SW480 (cell line): ENCODE measurements at regions not wholly inside any gene's neighbourhood (a gene's known extent, or its start where the extent isn't known, plus 50 kb on each side); places are given as distances from the start of the nearest gene placed in this dataset.
A peak's percentile ranks its signal among the peaks of the same experiment; 100 is the strongest.

Experiments used
- DNase-seq: peaks from one replicate; pipeline ENCODE4 v3.0.0-alpha.2; 2016; ENCODE audit warnings: low spot score

- no peak for DNase-seq
Observed at GRCh38 chr3:29185706-29186105, 95.2 kb upstream of the RBMS3 start.

DNA sequence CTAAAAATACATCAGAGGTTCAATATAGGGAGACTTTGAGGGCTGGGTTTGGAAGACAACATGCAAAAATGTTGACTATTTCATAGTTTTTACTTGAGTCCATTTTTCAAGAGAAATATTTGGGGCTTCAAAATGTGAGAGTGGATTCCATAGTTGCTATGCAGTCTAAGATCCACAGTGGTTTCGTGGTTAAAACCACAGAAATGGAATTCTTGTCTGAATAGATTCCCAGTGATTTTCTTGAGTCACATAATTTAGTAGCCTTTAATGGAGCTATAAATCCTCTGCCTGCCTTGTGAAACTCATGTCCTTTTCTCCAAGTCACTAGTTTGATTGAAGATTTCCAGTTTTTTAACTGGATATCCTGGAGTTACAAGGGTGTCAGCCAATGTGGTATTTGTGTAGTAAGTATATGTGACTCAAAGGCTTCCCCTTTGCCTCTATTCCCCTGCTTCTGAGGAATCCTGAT lies 94.7 kb upstream of the RBMS3 start:
- DNase-seq, result peak; percentile 7

DNA sequence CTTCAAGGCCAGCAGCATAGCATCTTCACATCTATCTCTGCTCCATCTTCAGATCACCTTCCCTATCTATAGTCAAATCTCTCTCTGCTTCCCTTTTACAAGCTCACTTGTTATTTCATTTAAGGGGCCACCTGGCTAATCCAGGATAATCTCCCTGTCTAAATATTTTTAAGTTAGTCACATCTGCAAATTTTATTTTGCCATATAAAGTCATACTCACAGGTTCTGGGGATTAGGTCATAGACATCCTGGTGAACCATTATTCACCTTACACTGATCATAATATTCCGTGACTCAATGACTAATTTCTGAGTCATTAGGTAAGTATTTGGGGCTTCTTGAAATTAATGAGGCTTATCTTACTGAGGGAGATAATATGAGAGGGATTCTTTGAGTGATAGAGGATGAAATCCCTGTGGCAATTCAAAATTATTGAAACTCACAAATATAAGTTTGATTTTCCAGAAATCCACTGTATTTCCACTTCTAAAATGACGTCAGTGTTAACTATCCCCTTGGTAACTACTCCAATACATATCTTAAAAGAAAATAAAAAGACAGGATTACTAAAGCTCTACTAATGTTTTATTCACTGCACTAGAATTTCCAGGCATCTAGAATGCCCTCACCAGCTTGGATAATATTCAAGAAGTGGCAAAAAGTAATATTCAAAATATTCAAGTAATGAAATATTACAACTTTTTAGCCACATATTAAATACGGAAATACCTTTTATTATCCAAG lies 93.7 kb upstream of the RBMS3 start:
- DNase-seq, result peak; percentile 8

GRCh38 chr3:29189328-29189727 lies 91.5 kb upstream of the RBMS3 start:
- no peak for DNase-seq

- DNase-seq, result no peak
Observed at GRCh38 chr3:29194139-29194538, 86.7 kb upstream of the RBMS3 start.

GRCh38 chr3:29195056-29195455 lies 85.8 kb upstream of the RBMS3 start:
- DNase-seq, result no peak

DNA sequence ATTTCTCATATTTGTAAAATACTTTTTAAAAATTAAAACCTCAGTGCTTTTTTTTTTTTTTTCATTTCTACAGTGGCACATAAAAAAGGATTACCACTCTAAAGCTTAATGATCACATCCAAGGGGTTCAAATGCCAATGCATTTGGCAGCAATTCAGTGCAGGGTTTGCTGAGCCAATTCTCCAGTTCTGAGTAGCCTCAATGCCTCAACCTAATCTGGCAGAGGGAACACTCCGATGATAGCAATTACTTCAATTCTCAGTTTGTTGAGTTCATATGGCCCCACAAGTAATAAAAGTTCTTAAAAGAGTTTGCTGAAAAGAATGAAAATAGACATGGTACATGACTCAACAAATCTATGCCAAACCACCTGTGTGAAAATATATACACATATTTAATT lies 79.3 kb upstream of the RBMS3 start:
- no peak for DNase-seq

DNA sequence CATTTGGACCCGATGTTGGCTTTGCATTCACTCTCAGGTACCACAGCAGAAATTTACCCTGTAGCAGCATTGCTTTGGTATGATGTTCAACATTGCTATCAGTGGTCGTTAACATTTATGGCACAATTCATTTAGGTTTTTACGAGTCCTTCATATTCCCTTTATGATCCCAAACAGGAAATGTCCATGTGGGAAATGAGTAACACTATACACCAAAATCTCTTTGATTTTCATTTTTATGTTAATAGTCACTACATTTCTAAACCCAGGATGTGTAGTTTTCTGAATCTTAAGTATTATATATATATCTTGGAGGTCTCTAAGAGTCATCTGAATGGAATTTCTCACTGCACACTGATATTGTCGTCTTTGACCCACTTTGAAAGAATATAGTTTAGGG lies 78.5 kb upstream of the RBMS3 start:
- DNase-seq, result no peak

GRCh38 chr3:29203851-29204250 lies 77.0 kb upstream of the RBMS3 start:
- DNase-seq, result no peak

DNA sequence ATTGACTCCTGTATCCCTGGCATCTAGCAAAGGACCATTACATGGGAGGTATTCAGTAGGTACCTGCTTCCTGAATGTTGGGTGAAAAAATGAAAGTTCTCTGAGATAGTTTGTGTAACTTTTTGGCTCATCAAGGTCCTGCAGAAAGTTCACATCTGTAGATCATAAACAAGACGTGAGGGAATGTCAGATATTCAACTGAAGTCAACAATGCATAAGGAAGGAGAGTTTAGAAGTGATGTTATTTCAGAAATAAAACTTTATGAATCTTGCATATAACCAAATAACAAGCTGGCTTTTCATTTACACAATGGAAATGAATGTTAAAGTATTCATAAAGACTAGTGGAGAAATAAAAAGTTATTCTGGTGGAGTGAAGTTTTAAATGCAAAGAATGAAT lies 73.4 kb upstream of the RBMS3 start:
- no peak for DNase-seq

DNA sequence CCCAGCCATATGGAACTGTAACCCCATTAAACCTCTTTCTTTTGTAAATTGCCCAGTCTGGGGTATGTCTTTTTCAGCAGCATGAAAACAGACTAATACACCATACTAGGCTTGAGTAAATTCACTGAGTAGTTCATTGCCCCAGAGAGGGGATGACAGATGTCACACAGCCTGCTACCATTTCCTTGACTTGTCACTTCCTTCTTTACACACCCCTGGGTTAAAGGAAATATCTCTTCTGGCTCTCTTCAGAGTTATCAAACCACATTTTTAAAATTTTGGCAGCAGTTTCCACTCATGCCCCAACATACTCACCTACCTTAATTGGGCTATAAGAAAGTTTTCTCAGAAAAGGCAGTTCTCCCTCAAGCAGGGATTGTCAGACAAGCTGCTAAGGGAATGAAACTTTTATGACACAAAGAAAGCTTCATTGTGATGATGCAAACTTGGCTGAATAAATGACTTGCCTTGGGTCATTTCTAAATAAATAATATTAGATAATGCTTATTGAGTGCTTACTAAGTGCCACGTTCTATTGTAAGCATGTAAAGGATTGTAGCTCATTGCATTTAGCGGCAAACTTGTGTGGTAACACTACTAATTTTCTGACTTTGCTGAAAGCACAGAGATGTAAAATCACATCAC lies 68.0 kb upstream of the RBMS3 start:
- DNase-seq, result no peak

DNA sequence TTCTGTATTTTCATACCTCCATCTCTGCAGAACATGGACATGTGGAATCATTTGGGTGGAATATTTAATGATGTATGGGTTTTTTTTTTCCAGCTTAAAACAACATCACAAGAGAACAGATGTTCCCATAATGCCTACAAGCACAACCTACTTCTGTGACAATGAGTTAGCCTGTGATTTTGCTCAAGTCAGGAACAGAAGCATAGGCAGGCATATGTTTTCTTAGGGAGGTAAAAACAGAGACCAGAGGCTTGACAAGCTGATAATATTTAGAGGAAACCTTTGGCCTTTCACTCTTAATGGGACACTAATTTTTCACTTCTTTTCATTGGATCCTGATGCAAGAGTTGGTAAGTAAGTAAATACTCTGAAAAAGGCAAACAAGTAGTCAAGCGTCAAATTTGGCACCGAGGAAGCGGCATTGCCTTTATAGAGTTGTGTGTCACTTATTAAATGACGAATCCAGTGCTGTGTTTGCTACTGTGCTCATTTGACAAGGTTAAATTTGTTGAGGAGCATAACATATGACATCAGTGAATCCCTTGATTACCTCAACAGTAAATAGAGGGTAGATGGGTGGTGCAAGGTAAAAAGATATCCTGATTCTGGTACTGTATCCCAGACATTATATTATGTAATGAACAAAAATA lies 66.7 kb upstream of the RBMS3 start:
- no peak for DNase-seq

DNA sequence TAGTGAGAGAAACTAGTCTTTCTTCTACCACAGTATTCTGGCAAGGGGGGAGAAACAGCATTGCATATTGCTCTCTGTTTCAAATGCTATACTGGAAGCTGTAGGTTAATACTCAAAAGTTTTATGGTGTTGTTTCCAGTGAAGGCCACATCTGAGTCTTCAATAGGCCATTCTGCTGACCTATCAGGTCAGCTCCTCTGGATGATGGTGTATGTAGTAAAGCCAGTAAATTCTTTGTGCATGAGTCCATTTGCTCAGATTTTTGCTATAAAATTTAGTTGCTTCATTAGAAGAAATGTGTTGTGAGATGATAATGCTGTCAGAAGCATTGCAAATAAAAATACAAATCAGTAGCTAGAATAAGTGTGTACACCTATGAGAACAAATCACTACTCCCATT lies 64.9 kb upstream of the RBMS3 start:
- DNase-seq, result no peak

DNA sequence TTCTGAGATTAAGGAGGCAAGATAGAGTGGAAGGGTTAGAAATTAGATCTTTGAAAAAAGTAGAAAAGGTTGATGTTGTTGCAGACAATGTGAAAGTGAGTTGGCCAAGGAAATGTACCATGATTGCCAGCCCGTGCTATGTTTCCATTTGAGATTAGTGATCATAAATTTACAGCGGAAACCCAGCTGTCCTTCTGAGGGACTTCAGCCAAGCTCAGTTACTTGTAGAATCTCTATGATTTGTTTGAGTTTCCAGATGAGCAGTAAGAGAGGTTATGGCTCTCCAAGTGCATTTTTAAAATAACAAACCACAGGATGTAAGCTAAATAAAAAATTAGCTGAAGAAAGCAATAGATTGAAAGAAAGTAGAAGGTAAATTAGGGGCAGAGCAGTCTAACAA lies 54.2 kb upstream of the RBMS3 start:
- DNase-seq, result no peak

DNA sequence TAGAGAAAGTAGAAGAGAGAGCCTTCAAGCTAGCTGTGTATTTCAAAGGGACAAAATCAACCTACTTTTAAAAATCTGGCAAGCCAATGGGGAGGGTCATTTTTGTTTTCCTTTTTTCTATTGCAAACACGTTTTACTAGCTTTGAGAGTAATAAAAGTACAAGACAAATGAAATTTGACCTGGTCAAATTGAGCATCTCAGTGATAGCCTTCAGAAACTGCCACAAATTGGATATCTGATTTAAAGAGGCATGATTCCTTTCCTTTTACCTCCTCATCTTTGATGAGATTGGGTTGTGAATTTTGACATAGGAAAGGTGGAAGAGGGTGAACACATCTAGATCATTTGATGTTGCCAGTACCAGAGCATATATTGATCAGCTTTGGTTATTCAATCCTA lies 53.6 kb upstream of the RBMS3 start:
- DNase-seq, result no peak
